Ascending aorta (tissue), 2 donors: ENCODE measurements at regions not wholly inside any gene's neighbourhood (a gene's known extent, or its start where the extent isn't known, plus 50 kb on each side); places are given as distances from the start of the nearest gene placed in this dataset.
A peak's percentile ranks its signal among the peaks of the same experiment; 100 is the strongest.

Source experiments
- DNase-seq, 2 donors: peaks; one replicate each; pipeline ENCODE4 v3.0.0-alpha.2; 2019; ENCODE audit warnings: low spot score in 2 of 2
- H3K27ac ChIP-seq, 2 donors: fragments of 200-600 bp; sonication (generic); one replicate each; pipeline ENCODE4 v1.5.1; 2016 to 2017; ENCODE audit warnings: mild to moderate bottlenecking in 1 of 2
- H3K27me3 ChIP-seq: fragments of 200-600 bp; sonication (generic); one replicate; pipeline ENCODE4 v1.5.1; 2017
- H3K36me3 ChIP-seq, 2 donors: fragments of 200-600 bp; sonication (generic); one replicate each; pipeline ENCODE4 v1.5.1; 2016
- H3K4me1 ChIP-seq, 2 donors: fragments of 200-600 bp; sonication (generic); one replicate each; pipeline ENCODE4 v1.5.1; 2016 to 2017; ENCODE audit warnings: mild to moderate bottlenecking in 1 of 2
- H3K4me3 ChIP-seq, 2 donors: fragments of 200-600 bp; sonication (generic); one replicate each; pipeline ENCODE4 v1.5.1; 2016 to 2017; ENCODE audit warnings: mild to moderate bottlenecking in 1 of 2
- H3K9me3 ChIP-seq, 2 donors: fragments of 200-600 bp; sonication (generic); one replicate each; pipeline ENCODE4 v1.5.1; 2016
- intact Hi-C: fragments of 100-400 bp; cut with DNase I; formaldehyde crosslinking; loops from one replicate; pipeline ENCODE4 v1.15.1; 2023
- TF ChIP-seq, protein P1 (sequence below), 3 experiments: fragments of 200-600 bp in 2 of 3; fragments of 450-650 bp in 1 of 3; sonication (generic) in 2 of 3; IDR thresholded peaks; one replicate each; pipeline ENCODE4 v1.5.1; 2016 to 2019; ENCODE audit warnings: antibody characterized with exemption in 3 of 3, mild to moderate bottlenecking in 1 of 3, moderate library complexity in 1 of 3

DNA sequence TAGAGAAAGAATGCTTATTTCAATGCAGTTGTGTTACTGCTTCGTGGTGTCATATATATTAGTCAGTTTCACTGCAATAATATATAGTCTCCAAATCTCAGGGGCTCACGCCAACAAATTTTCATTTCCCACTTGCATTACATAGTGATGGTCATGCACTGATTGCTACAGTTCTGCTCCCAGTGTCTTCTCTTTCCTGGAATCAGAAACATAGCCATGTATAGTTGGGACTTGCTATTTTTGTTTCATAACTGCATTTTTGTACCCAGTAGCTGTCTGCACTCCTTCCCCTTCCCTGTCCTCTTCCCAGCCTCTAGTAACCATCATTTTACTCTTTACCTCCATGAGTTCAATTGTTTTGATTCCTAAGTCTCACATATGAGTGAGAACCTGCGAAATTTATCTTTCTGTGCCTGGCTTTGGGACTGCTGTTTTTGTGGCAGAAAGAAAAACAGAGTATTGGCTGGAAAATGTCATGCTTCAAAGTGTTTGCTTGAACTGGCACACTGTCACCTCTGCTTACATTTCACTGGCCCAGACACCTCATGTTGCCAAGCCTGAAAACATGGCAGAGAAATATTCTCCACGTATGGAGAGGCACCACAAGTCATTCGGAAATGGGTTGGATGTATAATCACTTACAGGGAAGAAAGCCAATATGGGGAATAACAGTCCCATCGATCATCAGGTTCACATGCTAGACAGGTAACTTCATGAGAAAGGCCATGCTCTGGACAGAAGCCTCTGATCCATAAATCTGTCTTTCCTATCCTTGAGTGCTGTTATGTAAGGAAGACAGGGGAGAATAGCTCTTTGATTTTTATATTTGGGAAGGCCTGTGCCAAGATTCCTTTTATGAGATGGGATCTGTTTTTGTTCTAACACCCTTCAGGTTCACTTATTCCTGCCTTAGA lies 60.4 kb upstream of the BACH1 start:
- no peaks in the 10 kb centered on the region for H3K9me3 ChIP-seq
- H3K27ac ChIP-seq: peak overlapping the region in 1 of 2 donors; percentile 54
- H3K27me3 ChIP-seq: no peaks in the 10 kb centered on the region
- TF ChIP-seq, protein P1, sequence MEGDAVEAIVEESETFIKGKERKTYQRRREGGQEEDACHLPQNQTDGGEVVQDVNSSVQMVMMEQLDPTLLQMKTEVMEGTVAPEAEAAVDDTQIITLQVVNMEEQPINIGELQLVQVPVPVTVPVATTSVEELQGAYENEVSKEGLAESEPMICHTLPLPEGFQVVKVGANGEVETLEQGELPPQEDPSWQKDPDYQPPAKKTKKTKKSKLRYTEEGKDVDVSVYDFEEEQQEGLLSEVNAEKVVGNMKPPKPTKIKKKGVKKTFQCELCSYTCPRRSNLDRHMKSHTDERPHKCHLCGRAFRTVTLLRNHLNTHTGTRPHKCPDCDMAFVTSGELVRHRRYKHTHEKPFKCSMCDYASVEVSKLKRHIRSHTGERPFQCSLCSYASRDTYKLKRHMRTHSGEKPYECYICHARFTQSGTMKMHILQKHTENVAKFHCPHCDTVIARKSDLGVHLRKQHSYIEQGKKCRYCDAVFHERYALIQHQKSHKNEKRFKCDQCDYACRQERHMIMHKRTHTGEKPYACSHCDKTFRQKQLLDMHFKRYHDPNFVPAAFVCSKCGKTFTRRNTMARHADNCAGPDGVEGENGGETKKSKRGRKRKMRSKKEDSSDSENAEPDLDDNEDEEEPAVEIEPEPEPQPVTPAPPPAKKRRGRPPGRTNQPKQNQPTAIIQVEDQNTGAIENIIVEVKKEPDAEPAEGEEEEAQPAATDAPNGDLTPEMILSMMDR (IDR thresholded peaks at IDR 0.05): no peak
- no peak overlapping the region for H3K4me3 ChIP-seq
- no peaks in the 10 kb centered on the region for H3K36me3 ChIP-seq
- H3K4me1 ChIP-seq: peaks cover 0 to 20% of the 10 kb centered on the region in 2 donors
- intact Hi-C loops: no loop called here
- no peak for DNase-seq

DNA sequence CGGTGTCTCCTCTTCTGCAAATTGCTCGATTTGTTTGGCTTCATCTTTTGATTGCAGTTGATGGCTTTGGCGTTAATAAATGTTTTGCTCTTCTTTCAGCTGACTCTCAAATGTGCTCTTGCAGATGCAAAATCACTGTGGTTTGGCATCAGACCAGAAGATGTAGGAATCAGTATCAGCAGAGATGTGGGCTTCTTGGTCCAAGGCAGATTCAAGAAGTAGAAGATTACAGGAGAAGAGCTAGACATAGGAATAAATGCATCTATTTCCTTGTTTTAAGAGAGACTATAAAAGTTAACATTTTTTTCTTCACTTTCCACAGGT lies 59.8 kb upstream of the BACH1 start:
- intact Hi-C loops: no loop called here
- H3K27ac ChIP-seq: no peak overlapping the region

DNA sequence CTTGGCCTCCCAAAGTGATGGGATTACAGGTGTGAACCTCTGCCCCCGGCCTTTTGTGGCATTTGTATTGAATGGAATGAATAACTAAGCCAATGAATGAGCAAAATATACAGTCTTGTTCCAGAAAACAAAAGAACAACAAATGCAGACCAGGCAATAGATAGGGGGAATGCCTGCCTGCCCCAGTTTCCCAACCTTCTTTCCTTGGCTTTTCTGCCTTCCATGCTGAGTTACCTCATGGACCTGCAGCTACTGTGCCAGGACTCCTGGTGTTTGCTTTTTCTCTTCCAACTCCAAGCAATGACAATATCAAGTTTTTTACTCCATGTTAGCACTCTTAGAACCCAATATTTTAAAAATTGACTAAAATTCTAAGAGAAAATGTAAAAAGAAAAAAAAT lies 58.6 kb upstream of the BACH1 start:
- TF ChIP-seq, protein P1 (IDR thresholded peaks at IDR 0.05): no peak
- Histone ChIP-seq H3K4me3 (no peak overlapping the region), H3K9me3 (no peaks in the 10 kb centered on the region), H3K36me3 (no peaks in the 10 kb centered on the region), H3K27ac (no peak overlapping the region), H3K27me3 (no peaks in the 10 kb centered on the region), H3K4me1 (peaks cover 0 to 20% of the 10 kb centered on the region in 2 donors)
- intact Hi-C loops: no loop called here
- DNase-seq: no peak

More for the DNA sequence above, 59.8 kb upstream of the BACH1 start:
- TF ChIP-seq, protein P1 (IDR thresholded peaks at IDR 0.05): no peak
- H3K9me3 ChIP-seq: no peaks in the 10 kb centered on the region
- DNase-seq: no peak
- no peaks in the 10 kb centered on the region for H3K36me3 ChIP-seq
- no peak overlapping the region for H3K4me3 ChIP-seq
- H3K4me1 ChIP-seq: peaks cover 0 to 20% of the 10 kb centered on the region in 2 donors
- no peaks in the 10 kb centered on the region for H3K27me3 ChIP-seq

DNA sequence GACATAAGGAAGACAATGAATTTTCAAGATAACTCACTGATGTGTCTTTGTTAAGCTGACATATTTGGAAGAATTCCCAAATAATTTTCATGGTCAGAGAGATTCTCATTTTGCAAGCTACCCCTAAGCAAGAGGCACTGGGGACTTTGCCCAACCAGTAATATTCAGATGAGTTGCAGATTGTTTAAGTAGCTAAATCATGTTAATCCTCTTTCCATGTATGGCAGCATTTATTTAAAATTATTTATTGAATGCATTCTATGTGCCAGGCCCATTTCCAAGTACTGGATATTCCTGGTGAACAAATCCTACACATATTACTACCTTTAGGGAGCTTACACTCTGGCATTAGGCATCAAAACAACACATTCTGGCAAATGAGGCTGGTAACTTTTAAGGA lies 56.5 kb upstream of the BACH1 start:
- Histone ChIP-seq H3K27me3 (no peaks in the 10 kb centered on the region), H3K27ac (no peak overlapping the region), H3K36me3 (no peaks in the 10 kb centered on the region), H3K9me3 (no peaks in the 10 kb centered on the region), H3K4me1 (peaks cover 0 to 14% of the 10 kb centered on the region in 2 donors), H3K4me3 (no peak overlapping the region)
- no peak for DNase-seq
- intact Hi-C loops: no loop called here
- TF ChIP-seq, protein P1 (IDR thresholded peaks at IDR 0.05): no peak

DNA sequence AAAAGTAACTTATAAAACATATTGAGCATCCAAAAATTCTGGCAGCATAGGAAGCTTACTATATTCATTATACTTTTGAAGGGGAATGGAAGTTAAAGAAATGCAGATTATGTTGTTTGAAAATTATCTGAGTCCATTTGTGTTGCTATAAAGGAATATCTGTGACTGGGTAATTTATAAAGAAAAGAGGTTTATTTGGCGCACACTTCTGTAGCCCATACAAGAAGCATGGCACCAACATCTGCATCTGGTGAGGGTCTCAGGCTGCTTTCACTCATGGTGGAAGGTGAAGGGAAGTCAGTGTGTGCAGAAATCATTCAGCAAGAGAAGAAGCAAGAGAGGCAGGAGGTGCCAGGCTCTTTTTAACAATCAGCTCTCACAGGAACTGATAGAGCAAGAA lies 55.5 kb upstream of the BACH1 start:
- no peak overlapping the region for H3K27ac ChIP-seq
- no peak for DNase-seq
- no peak overlapping the region for H3K4me3 ChIP-seq
- H3K9me3 ChIP-seq: no peaks in the 10 kb centered on the region
- intact Hi-C loops: no loop called here
- TF ChIP-seq, protein P1 (IDR thresholded peaks at IDR 0.05): no peak
- H3K4me1 ChIP-seq: peaks cover 0 to 4% of the 10 kb centered on the region in 2 donors
- no peaks in the 10 kb centered on the region for H3K27me3 ChIP-seq
- no peaks in the 10 kb centered on the region for H3K36me3 ChIP-seq
